Liver (tissue), 8 donors: ENCODE measurements at regions not wholly inside any gene's neighbourhood (a gene's known extent, or its start where the extent isn't known, plus 50 kb on each side); places are given as distances from the start of the nearest gene placed in this dataset.

ENCODE experiments used
- DNase-seq: peaks from one replicate; pipeline ENCODE4 v3.0.0-alpha.2; 2017; ENCODE audit warnings: low spot score
- H3K27ac ChIP-seq, 2 donors: one replicate each; pipeline ENCODE4 v1.7.0; 2013; ENCODE audit warnings: inconsistent platforms in 2 of 2, low read length in 2 of 2, control low read depth in 1 of 2, low read depth in 1 of 2, mild to moderate bottlenecking in 1 of 2
- H3K27me3 ChIP-seq, 4 donors: one replicate each; pipeline versions ENCODE4 v1.6.1 to v1.7.0; 2013; ENCODE audit warnings: low read length in 3 of 4, inconsistent platforms in 1 of 4, mild to moderate bottlenecking in 1 of 4, moderate library complexity in 1 of 4; ENCODE audit not compliant: control insufficient read depth in 4 of 4, insufficient read depth in 4 of 4
- H3K36me3 ChIP-seq, 4 donors: one replicate each; pipeline versions ENCODE4 v1.6.1 to v1.7.0; 2013; ENCODE audit warnings: low read length in 3 of 4, mild to moderate bottlenecking in 3 of 4, low read depth in 1 of 4, moderate library complexity in 1 of 4; ENCODE audit not compliant: control insufficient read depth in 4 of 4, insufficient read depth in 3 of 4
- H3K4me1 ChIP-seq, 4 donors: one replicate each; pipeline versions ENCODE4 v1.6.1 to v1.7.0; 2013; ENCODE audit warnings: low read length in 3 of 4, mild to moderate bottlenecking in 3 of 4, moderate library complexity in 1 of 4; ENCODE audit not compliant: control insufficient read depth in 4 of 4, insufficient read depth in 4 of 4
- H3K4me3 ChIP-seq, 3 donors: one replicate each; pipeline versions ENCODE4 v1.6.1 to v1.7.0; 2013; ENCODE audit warnings: low read length in 3 of 3, control low read depth in 1 of 3, low read depth in 1 of 3, mild to moderate bottlenecking in 1 of 3
- H3K9ac ChIP-seq, 2 donors: one replicate each; pipeline ENCODE4 v1.7.0; 2013; ENCODE audit warnings: low read length in 2 of 2, mild to moderate bottlenecking in 2 of 2, moderate library complexity in 2 of 2, control low read depth in 1 of 2, low read depth in 1 of 2
- H3K9me3 ChIP-seq, 4 donors: one replicate each; pipeline versions ENCODE4 v1.6.1 to v1.7.0; 2013; ENCODE audit warnings: low read length in 3 of 4; ENCODE audit not compliant: control insufficient read depth in 4 of 4
- ATF3 ChIP-seq: IDR thresholded peaks from 2 replicates; pipeline ENCODE4 v1.6.1; 2016; ENCODE audit warnings: antibody characterized with exemption
- CTCF ChIP-seq: fragments of 150-350 bp; IDR thresholded peaks from 2 replicates; pipeline ENCODE4 v1.5.1; 2017; ENCODE audit warnings: improper control_type of control experiment, low read depth, low read length; ENCODE audit not compliant: missing input control
- EGR1 ChIP-seq, 2 donors: IDR thresholded peaks; 2 replicates each; pipeline ENCODE4 v1.6.1; 2016 to 2018; ENCODE audit warnings: antibody characterized with exemption in 2 of 2, low read depth in 2 of 2
- FOXA1 ChIP-seq: IDR thresholded peaks from 2 replicates; pipeline ENCODE4 v1.6.1; 2016; ENCODE audit warnings: antibody characterized with exemption
- FOXA2 ChIP-seq: IDR thresholded peaks from 2 replicates; pipeline ENCODE4 v1.6.1; 2016; ENCODE audit warnings: antibody characterized with exemption
- GABPA ChIP-seq, 2 donors: IDR thresholded peaks in 1 of 2; conservative IDR thresholded peaks in 1 of 2; 2 replicates each; pipeline ENCODE4 v1.6.1; 2016; ENCODE audit warnings: antibody characterized with exemption in 2 of 2, mild to moderate bottlenecking in 1 of 2, moderate library complexity in 1 of 2
- HNF4G ChIP-seq: IDR thresholded peaks from 2 replicates; pipeline ENCODE4 v1.6.1; 2016; ENCODE audit warnings: antibody characterized with exemption
- JUND ChIP-seq, 2 donors: IDR thresholded peaks; 2 replicates each; pipeline ENCODE4 v1.6.1; 2016; ENCODE audit warnings: antibody characterized with exemption in 2 of 2
- MAX ChIP-seq: IDR thresholded peaks from 2 replicates; pipeline ENCODE4 v1.6.1; 2016; ENCODE audit warnings: antibody characterized with exemption
- RAD21 ChIP-seq, 2 donors: IDR thresholded peaks; 2 replicates each; pipeline ENCODE4 v1.6.1; 2016; ENCODE audit warnings: antibody characterized with exemption in 2 of 2, mild to moderate bottlenecking in 2 of 2
- REST ChIP-seq: IDR thresholded peaks from 2 replicates; pipeline ENCODE4 v1.6.1; 2016; ENCODE audit warnings: antibody characterized with exemption, mild to moderate bottlenecking
- RXRA ChIP-seq, 2 donors: IDR thresholded peaks; 2 replicates each; pipeline ENCODE4 v1.6.1; 2017 to 2018; ENCODE audit warnings: antibody characterized with exemption in 2 of 2, mild to moderate bottlenecking in 1 of 2
- SP1 ChIP-seq: IDR thresholded peaks from 2 replicates; pipeline ENCODE4 v1.6.1; 2018; ENCODE audit warnings: antibody characterized with exemption, mild to moderate bottlenecking
- TAF1 ChIP-seq: conservative IDR thresholded peaks from 2 replicates; pipeline ENCODE4 v1.6.1; 2016; ENCODE audit warnings: antibody characterized with exemption, mild to moderate bottlenecking
- YY1 ChIP-seq: IDR thresholded peaks from 2 replicates; pipeline ENCODE4 v1.6.1; 2016; ENCODE audit warnings: antibody characterized with exemption, mild to moderate bottlenecking
- ZBTB33 ChIP-seq: IDR thresholded peaks from 2 replicates; pipeline ENCODE4 v1.6.1; 2016; ENCODE audit warnings: antibody characterized with exemption
- WGBS: extraction: QIAGEN DNeasy Blood & Tissue Kit; methylation state at CpG from one replicate; pipeline ENCODE4 v1.1.7; 2013; 5-methylcytosine and 5-hydroxymethylcytosine counted together
- donor health status: healthy.
- donor health status: healthy.
- donor health status: healthy.
- donor health status: healthy.
- donor health status: healthy.

GRCh38 chr2:19810637-19811036 is 91.1 kb downstream of the TTC32 start (continued):
- TF ChIP-seq ZBTB33 = no peak
- TF ChIP-seq ATF3 = no peak
- no peak for TF ChIP-seq JUND (IDR thresholded peaks at IDR 0.05)
- no peak for TF ChIP-seq FOXA2
- TF ChIP-seq HNF4G = no peak

GRCh38 chr2:19810148-19810547 is 91.6 kb downstream of the TTC32 start:
- WGBS = 74% methylated on average over 5 of the region's 5 CpGs
- H3K4me3 ChIP-seq = no peak overlapping the region
- DNase-seq = no peak

GRCh38 chr2:19809206-19809605 is 92.6 kb downstream of the TTC32 start:
- H3K4me1 ChIP-seq = no peaks in the 10 kb centered on the region
- no peak overlapping the region for H3K9ac ChIP-seq
- H3K9me3 ChIP-seq = no peaks in the 10 kb centered on the region
- H3K4me3 ChIP-seq = no peak overlapping the region
- H3K27me3 ChIP-seq = no peaks in the 10 kb centered on the region
- WGBS = 88% methylated on average over 7 of the region's 7 CpGs
- peak; percentile 1 for DNase-seq
- H3K36me3 ChIP-seq = no peaks in the 10 kb centered on the region
- no peak overlapping the region for H3K27ac ChIP-seq
- no peak for TF ChIP-seq REST
- no peak for TF ChIP-seq CTCF
- TF ChIP-seq FOXA1 = no peak
- TF ChIP-seq JUND (IDR thresholded peaks at IDR 0.05) = no peak
- no peak for TF ChIP-seq RXRA (IDR thresholded peaks at IDR 0.05)
- no peak for TF ChIP-seq YY1
- TF ChIP-seq TAF1 = no peak
- TF ChIP-seq GABPA (IDR thresholded peaks at IDR 0.05 in 1 of 2, conservative IDR thresholded peaks at IDR 0.05 in 1 of 2) = no peak
- no peak for TF ChIP-seq EGR1 (IDR thresholded peaks at IDR 0.05; ENCODE audit: low read depth in 2 of 2)

More at GRCh38 chr2:19810148-19810547, 91.6 kb downstream of the TTC32 start:
- Histone ChIP-seq H3K27me3 (no peaks in the 10 kb centered on the region), H3K9ac (no peak overlapping the region), H3K9me3 (no peaks in the 10 kb centered on the region), H3K27ac (no peak overlapping the region), H3K4me1 (no peaks in the 10 kb centered on the region), H3K36me3 (no peaks in the 10 kb centered on the region)
- TF ChIP-seq SP1 (no peak), HNF4G (no peak), RXRA (IDR thresholded peaks at IDR 0.05) (no peak), MAX (no peak), REST (no peak), JUND (IDR thresholded peaks at IDR 0.05) (no peak), TAF1 (no peak), FOXA1 (no peak), RAD21 (IDR thresholded peaks at IDR 0.05) (no peak)
